ENCODE measurements at regions not wholly inside any gene's neighbourhood (a gene's known extent, or its start where the extent isn't known, plus 50 kb on each side); places are given as distances from the start of the nearest gene placed in this dataset.

DNA sequence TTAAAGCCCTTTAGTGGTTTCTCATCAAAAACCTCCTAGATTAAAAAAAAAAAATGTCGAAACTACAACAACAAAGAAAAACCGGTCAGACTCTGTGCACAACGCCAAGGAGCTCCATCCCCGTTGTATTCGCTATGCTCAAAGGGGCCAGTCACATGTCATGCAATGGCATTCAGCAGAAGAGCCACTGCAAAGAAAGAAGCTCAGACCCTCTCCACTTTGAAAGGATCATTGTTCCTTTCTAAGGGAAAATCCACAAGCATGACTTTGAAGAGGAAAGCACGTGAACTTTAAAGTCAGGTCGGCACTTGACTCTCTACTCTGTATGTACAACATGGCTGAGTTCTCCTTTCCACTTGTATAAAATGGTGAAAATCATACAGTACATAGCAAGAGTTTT, 655.6 kb downstream of the ETS1 start:
- H2AFZ ChIP-seq (ENCODE audit: low read length) = no peak overlapping the region
- no peak for DNase-seq (ENCODE audit: low spot score)
- no TSS peak for BruUV-seq (replicated peaks)
- no peaks in the 10 kb centered on the region for H4K20me1 ChIP-seq (ENCODE audit: insufficient read depth, low read length)
- no peaks in the 10 kb centered on the region for H3K36me3 ChIP-seq (ENCODE audit: insufficient read depth, low read length)
- intact Hi-C loops (cut with micrococcal nuclease; ENCODE audit: unreplicated experiment) = no loop called here
- H3K4me2 ChIP-seq (ENCODE audit: low read length) = no peak overlapping the region
- CTCF ChIA-PET (ENCODE audit: unreplicated experiment) = no interaction called here
- H3K9me3 ChIP-seq (ENCODE audit: low read length) = no peaks in the 10 kb centered on the region
- H3K4me3 ChIP-seq (ENCODE audit: low read depth, low read length, poor library complexity, severe bottlenecking) = no peak overlapping the region
- no peaks in the 10 kb centered on the region for H3K79me2 ChIP-seq (ENCODE audit: insufficient read depth, low read depth, low read length)
- TF ChIP-seq EZH2phosphoT487 (IDR thresholded peaks at IDR 0.05; ENCODE audit: borderline replicate concordance, low read depth, low read length) = no peak
- TF ChIP-seq, protein P1, sequence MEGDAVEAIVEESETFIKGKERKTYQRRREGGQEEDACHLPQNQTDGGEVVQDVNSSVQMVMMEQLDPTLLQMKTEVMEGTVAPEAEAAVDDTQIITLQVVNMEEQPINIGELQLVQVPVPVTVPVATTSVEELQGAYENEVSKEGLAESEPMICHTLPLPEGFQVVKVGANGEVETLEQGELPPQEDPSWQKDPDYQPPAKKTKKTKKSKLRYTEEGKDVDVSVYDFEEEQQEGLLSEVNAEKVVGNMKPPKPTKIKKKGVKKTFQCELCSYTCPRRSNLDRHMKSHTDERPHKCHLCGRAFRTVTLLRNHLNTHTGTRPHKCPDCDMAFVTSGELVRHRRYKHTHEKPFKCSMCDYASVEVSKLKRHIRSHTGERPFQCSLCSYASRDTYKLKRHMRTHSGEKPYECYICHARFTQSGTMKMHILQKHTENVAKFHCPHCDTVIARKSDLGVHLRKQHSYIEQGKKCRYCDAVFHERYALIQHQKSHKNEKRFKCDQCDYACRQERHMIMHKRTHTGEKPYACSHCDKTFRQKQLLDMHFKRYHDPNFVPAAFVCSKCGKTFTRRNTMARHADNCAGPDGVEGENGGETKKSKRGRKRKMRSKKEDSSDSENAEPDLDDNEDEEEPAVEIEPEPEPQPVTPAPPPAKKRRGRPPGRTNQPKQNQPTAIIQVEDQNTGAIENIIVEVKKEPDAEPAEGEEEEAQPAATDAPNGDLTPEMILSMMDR (conservative IDR thresholded peaks at IDR 0.05; ENCODE audit: low read length) = no peak
- no peak overlapping the region for H3K27ac ChIP-seq (ENCODE audit: low read depth, low read length, poor library complexity, severe bottlenecking)
- POLR2A ChIA-PET = no interaction called here
- H3K9me2 ChIP-seq (ENCODE audit: insufficient read depth, low read length) = no peaks in the 10 kb centered on the region
- no peaks in the 10 kb centered on the region for H3K4me1 ChIP-seq (ENCODE audit: insufficient read depth, low read length, poor library complexity, severe bottlenecking)

DNA sequence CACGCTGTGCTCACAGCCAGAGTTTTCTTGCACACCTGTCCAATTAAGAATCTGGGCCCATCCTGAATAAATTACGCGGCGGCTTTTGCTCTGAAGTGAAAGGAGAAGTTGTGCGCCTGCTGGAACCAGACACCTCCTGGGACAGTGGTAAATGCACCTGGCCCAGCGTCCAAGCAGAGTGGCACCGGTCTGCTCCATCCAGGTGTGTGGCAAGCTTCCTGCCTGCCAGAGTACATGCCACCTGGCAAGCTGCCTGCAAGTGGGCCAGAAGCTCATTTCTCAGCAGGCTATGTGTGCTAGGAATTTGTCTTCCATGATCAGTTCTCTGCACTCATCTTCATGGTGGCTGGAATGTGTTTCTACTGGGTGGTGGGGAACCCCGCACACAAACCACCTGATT, 660.6 kb downstream of the ETS1 start:
- no peak overlapping the region for H3K4me2 ChIP-seq (ENCODE audit: low read length)
- no TSS peak for BruUV-seq (replicated peaks)
- H3K79me2 ChIP-seq (ENCODE audit: insufficient read depth, low read depth, low read length) = no peaks in the 10 kb centered on the region
- H2AFZ ChIP-seq (ENCODE audit: low read length) = no peak overlapping the region
- no peak overlapping the region for H3K4me3 ChIP-seq (ENCODE audit: low read depth, low read length, poor library complexity, severe bottlenecking)
- CTCF ChIA-PET (ENCODE audit: unreplicated experiment) = no interaction called here
- no peak for DNase-seq (ENCODE audit: low spot score)
- H3K9me2 ChIP-seq (ENCODE audit: insufficient read depth, low read length) = no peaks in the 10 kb centered on the region
- H3K9me3 ChIP-seq (ENCODE audit: low read length) = no peaks in the 10 kb centered on the region
- intact Hi-C loops (cut with micrococcal nuclease; ENCODE audit: unreplicated experiment) = no loop called here
- POLR2A ChIA-PET = no interaction called here
- no peaks in the 10 kb centered on the region for H4K20me1 ChIP-seq (ENCODE audit: insufficient read depth, low read length)
- H3K36me3 ChIP-seq (ENCODE audit: insufficient read depth, low read length) = no peaks in the 10 kb centered on the region
- no peak overlapping the region for H3K27ac ChIP-seq (ENCODE audit: low read depth, low read length, poor library complexity, severe bottlenecking)
- no peaks in the 10 kb centered on the region for H3K4me1 ChIP-seq (ENCODE audit: insufficient read depth, low read length, poor library complexity, severe bottlenecking)
- TF ChIP-seq, protein P1 (conservative IDR thresholded peaks at IDR 0.05; ENCODE audit: low read length) = no peak
- TF ChIP-seq EZH2phosphoT487 (IDR thresholded peaks at IDR 0.05; ENCODE audit: borderline replicate concordance, low read depth, low read length) = no peak

DNA sequence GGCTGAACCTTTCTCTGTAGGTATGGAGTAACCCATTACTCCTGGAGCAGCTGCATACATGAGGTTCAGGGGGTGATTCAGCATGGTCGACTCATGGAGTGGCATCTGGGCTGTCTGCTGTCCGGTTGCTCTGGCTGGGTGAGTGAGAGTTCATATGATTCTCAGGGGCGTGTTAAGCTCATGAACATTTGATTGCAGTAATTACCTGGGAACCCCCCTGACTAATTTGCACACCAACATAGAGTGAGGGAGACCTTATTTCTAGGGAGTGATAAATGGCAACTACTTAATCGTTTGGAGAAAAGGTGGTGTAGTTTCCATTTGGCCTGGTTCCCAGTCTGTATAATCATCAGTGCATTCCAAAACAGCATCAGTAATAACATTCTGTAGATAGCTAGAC, 661.9 kb downstream of the ETS1 start:
- Histone ChIP-seq H3K36me3 (ENCODE audit: insufficient read depth, low read length) (no peaks in the 10 kb centered on the region), H3K27ac (ENCODE audit: low read depth, low read length, poor library complexity, severe bottlenecking) (no peak overlapping the region), H3K4me3 (ENCODE audit: low read depth, low read length, poor library complexity, severe bottlenecking) (no peak overlapping the region), H3K79me2 (ENCODE audit: insufficient read depth, low read depth, low read length) (no peaks in the 10 kb centered on the region), H3K9me2 (ENCODE audit: insufficient read depth, low read length) (no peaks in the 10 kb centered on the region), H2AFZ (ENCODE audit: low read length) (no peak overlapping the region), H3K4me2 (ENCODE audit: low read length) (no peak overlapping the region), H3K9me3 (ENCODE audit: low read length) (no peaks in the 10 kb centered on the region), H4K20me1 (ENCODE audit: insufficient read depth, low read length) (no peaks in the 10 kb centered on the region), H3K4me1 (ENCODE audit: insufficient read depth, low read length, poor library complexity, severe bottlenecking) (no peaks in the 10 kb centered on the region)
- ChIA-PET POLR2A (no interaction called here), CTCF (ENCODE audit: unreplicated experiment) (no interaction called here)
- no TSS peak for BruUV-seq (replicated peaks)
- no peak for DNase-seq (ENCODE audit: low spot score)
- TF ChIP-seq, protein P1 (conservative IDR thresholded peaks at IDR 0.05; ENCODE audit: low read length) = no peak
- no peak for TF ChIP-seq EZH2phosphoT487 (IDR thresholded peaks at IDR 0.05; ENCODE audit: borderline replicate concordance, low read depth, low read length)
- intact Hi-C loops (cut with micrococcal nuclease; ENCODE audit: unreplicated experiment) = no loop called here
